ENCODE measurements at regions not wholly inside any gene's neighbourhood (a gene's known extent, or its start where the extent isn't known, plus 50 kb on each side); places are given as distances from the start of the nearest gene placed in this dataset.

DNA sequence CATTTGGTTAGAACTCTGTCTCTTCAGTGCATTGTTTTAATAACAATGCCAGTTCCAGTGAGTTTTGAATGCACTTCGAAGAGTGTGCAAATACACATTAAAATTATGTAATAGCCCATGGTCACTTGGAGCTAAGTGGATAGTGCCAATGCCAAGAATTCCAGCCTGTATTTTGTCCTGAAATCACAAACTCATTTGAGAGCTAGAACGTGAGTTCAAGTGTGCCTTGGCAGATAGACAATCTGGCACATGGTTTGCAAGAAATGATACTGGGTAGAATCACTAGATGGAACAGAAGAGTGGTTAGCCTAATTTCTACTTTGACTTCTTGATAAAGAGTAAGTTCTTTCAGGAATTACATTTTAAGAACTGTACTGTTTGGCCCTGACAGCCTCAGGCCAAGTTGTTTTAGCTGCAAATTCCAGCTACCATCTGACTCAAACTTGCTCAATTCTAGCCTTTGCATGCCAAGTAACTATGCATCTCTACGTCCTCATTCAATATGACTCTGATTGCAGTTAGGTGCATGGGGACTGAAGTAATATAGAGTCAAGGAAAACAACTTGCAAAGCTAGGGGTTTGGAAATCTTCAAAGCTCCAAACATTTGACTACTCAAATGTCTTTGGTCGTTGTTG, 131.9 kb upstream of the SMIM31 start:
- TF ChIP-seq EZH2phosphoT487 (IDR thresholded peaks at IDR 0.05; ENCODE audit: borderline replicate concordance, low read depth, low read length) = no peak
- TF ChIP-seq, protein P1, sequence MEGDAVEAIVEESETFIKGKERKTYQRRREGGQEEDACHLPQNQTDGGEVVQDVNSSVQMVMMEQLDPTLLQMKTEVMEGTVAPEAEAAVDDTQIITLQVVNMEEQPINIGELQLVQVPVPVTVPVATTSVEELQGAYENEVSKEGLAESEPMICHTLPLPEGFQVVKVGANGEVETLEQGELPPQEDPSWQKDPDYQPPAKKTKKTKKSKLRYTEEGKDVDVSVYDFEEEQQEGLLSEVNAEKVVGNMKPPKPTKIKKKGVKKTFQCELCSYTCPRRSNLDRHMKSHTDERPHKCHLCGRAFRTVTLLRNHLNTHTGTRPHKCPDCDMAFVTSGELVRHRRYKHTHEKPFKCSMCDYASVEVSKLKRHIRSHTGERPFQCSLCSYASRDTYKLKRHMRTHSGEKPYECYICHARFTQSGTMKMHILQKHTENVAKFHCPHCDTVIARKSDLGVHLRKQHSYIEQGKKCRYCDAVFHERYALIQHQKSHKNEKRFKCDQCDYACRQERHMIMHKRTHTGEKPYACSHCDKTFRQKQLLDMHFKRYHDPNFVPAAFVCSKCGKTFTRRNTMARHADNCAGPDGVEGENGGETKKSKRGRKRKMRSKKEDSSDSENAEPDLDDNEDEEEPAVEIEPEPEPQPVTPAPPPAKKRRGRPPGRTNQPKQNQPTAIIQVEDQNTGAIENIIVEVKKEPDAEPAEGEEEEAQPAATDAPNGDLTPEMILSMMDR (conservative IDR thresholded peaks at IDR 0.05; ENCODE audit: low read length) = no peak

Data from OCI-LY7 (cell line).